Prostate gland (tissue), 2 donors: ENCODE measurements at regions not wholly inside any gene's neighbourhood (a gene's known extent, or its start where the extent isn't known, plus 50 kb on each side); places are given as distances from the start of the nearest gene placed in this dataset.

ENCODE experiments used
- CTCF ChIP-seq, 4 experiments: fragments of 200-600 bp in 2 of 4; fragments of 450-650 bp in 2 of 4; sonication (generic) in 2 of 4; IDR thresholded peaks; 1 replicate in 3 of 4; 2 replicates in 1 of 4; pipeline ENCODE4 v1.5.1; 2016 to 2019; ENCODE audit warnings: antibody characterized with exemption in 4 of 4, mild to moderate bottlenecking in 2 of 4, moderate library complexity in 2 of 4
- POLR2AphosphoS5 ChIP-seq: sonication (generic); formaldehyde crosslinking; IDR thresholded peaks from one replicate; pipeline ENCODE4 v1.6.1; 2017; ENCODE audit warnings: antibody characterized with exemption

GRCh38 chr5:96101358-96102089, 139.9 kb upstream of the ELL2 start:
- TF ChIP-seq CTCF (IDR thresholded peaks at IDR 0.05), result no peak
- TF ChIP-seq POLR2AphosphoS5, result no peak
